Mesothelial cell of epicardium (in vitro differentiated cells): ENCODE measurements at regions not wholly inside any gene's neighbourhood (a gene's known extent, or its start where the extent isn't known, plus 50 kb on each side); places are given as distances from the start of the nearest gene placed in this dataset.

ENCODE experiments used
- DNase-seq, 2 experiments: peaks; one replicate each; pipeline ENCODE4 v3.0.0; 2021; ENCODE audit warnings: low spot score in 2 of 2; ENCODE audit not compliant: unreplicated experiment in 2 of 2
- H3K27ac Mint-ChIP-seq: 2 replicates; pipeline ENCODE4 v1.8.0; 2021; ENCODE audit warnings: mixed read lengths
- H3K27me3 Mint-ChIP-seq: 2 replicates; pipeline ENCODE4 v1.8.0; 2021; ENCODE audit warnings: low read depth, mixed read lengths
- H3K36me3 Mint-ChIP-seq: 2 replicates; pipeline ENCODE4 v1.8.0; 2021; ENCODE audit warnings: mixed read lengths
- H3K4me1 Mint-ChIP-seq: 2 replicates; pipeline ENCODE4 v1.8.0; 2021; ENCODE audit warnings: mixed read lengths
- H3K4me3 Mint-ChIP-seq: 2 replicates; pipeline ENCODE4 v1.8.0; 2021; ENCODE audit warnings: mild to moderate bottlenecking, moderate library complexity, mixed read lengths
- H3K9me3 Mint-ChIP-seq: 2 replicates; pipeline ENCODE4 v1.8.0; 2021; ENCODE audit warnings: mixed read lengths
- TF ChIP-seq, protein P1 (sequence below): fragments of 200-600 bp; sonication (generic); IDR thresholded peaks from one replicate; pipeline ENCODE4 v1.5.0; 2021; ENCODE audit warnings: antibody characterized with exemption; ENCODE audit not compliant: unreplicated experiment

DNA sequence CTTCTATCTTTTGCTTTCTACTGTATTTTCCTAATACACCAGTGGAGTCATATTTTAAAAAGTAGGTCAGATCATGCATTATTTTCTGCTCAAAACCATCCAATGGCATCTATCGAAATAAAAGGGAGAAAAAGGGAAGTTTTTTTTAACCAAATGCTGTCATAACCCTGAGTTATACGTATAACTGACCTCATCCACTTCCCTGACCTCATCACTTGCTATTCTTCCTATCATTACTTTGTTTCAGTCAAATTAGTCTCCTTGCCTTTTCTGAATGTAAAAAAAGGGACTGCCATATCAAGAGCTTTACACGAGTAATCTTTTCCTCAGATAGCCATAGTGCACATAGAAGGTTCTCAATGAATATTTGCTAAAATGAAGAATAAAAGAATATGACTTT, 1383.6 kb downstream of the ZPLD1 start:
- Mint-ChIP-seq H3K27ac (no peak overlapping the region), H3K9me3 (no peaks in the 10 kb centered on the region), H3K4me1 (peaks cover 3% of the 10 kb centered on the region), H3K27me3 (no peaks in the 10 kb centered on the region), H3K4me3 (no peak overlapping the region), H3K36me3 (no peaks in the 10 kb centered on the region)
- TF ChIP-seq, protein P1, sequence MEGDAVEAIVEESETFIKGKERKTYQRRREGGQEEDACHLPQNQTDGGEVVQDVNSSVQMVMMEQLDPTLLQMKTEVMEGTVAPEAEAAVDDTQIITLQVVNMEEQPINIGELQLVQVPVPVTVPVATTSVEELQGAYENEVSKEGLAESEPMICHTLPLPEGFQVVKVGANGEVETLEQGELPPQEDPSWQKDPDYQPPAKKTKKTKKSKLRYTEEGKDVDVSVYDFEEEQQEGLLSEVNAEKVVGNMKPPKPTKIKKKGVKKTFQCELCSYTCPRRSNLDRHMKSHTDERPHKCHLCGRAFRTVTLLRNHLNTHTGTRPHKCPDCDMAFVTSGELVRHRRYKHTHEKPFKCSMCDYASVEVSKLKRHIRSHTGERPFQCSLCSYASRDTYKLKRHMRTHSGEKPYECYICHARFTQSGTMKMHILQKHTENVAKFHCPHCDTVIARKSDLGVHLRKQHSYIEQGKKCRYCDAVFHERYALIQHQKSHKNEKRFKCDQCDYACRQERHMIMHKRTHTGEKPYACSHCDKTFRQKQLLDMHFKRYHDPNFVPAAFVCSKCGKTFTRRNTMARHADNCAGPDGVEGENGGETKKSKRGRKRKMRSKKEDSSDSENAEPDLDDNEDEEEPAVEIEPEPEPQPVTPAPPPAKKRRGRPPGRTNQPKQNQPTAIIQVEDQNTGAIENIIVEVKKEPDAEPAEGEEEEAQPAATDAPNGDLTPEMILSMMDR, result no peak
- no peak for DNase-seq

DNA sequence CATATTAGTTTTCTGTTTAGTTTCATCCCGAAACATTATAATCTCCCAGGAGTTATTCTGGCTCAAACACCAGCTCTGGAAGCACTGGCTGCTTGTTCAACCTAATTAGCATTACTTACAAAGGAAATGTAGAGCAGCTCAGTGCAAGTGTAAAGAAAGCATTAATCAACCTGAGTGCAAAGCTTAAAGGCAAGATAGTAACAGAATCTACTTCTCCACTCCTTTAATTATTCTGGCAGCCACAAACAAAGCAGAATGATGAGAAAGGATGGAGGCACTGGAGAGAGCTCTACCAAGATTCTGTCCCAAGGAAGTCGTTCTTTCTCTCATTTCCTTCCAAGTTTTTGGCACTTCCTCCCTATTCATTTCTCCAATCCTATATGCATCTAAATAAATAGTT, 1384.0 kb downstream of the ZPLD1 start:
- TF ChIP-seq, protein P1, result no peak
- Mint-ChIP-seq H3K36me3 (no peaks in the 10 kb centered on the region), H3K27ac (no peak overlapping the region), H3K9me3 (no peaks in the 10 kb centered on the region), H3K4me3 (no peak overlapping the region), H3K4me1 (peaks cover 3% of the 10 kb centered on the region), H3K27me3 (no peaks in the 10 kb centered on the region)
- no peak for DNase-seq

DNA sequence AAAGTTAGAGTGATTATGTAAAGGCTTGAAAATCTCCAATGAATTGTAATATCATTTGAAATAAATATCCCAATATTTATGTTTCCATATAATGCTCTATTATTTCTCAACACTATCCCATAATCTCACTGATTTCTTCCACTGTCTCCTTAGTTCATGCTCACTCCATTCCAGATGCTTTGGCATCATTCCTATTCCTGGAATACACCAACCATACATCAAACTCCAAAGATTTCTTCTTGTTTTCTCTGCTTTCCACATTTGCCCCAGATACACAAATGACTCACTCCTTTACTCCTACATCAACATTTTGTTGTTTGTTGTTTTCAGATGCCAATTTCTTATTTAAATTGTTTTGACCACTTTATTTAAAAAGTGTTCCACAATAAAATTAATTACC, 1390.8 kb downstream of the ZPLD1 start:
- Mint-ChIP-seq H3K4me3 (no peak overlapping the region), H3K27ac (no peak overlapping the region), H3K36me3 (no peaks in the 10 kb centered on the region), H3K9me3 (peaks cover 30% of the 10 kb centered on the region), H3K4me1 (peaks cover 6% of the 10 kb centered on the region), H3K27me3 (no peaks in the 10 kb centered on the region)
- DNase-seq, result no peak
- TF ChIP-seq, protein P1, result no peak

DNA sequence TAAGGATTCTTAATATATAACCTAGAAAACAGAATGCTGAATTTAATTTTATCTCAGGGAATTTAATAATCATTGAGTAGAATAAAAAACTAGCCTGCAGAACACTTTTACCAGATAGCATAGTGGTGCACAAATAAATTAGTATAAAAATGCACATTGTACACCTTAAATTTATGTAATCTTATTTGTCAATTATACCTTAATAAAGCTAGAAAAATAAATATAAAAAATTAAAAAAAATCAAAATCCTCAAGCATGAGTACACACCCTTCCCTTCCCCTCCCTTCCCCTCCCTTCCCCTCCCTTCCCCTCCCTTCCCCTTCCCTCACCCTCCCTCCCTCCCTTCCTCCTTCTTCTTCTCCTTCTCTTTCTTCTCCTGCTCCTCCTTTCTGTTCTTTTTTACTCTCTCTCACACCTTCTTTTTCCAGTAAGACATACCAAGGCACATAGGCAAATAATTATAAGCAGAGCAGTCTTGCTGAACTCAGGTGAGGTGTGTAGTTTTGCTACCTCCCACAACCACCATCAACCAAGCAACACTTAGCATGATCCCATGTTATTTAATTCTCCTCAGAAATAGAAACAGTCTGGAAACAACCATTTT, 1395.0 kb downstream of the ZPLD1 start:
- TF ChIP-seq, protein P1, result no peak
- no peak overlapping the region for H3K4me3 Mint-ChIP-seq
- no peaks in the 10 kb centered on the region for H3K36me3 Mint-ChIP-seq
- H3K4me1 Mint-ChIP-seq, result no peaks in the 10 kb centered on the region
- no peak for DNase-seq
- no peaks in the 10 kb centered on the region for H3K27me3 Mint-ChIP-seq
- peaks cover 30% of the 10 kb centered on the region for H3K9me3 Mint-ChIP-seq
- H3K27ac Mint-ChIP-seq, result no peak overlapping the region

DNA sequence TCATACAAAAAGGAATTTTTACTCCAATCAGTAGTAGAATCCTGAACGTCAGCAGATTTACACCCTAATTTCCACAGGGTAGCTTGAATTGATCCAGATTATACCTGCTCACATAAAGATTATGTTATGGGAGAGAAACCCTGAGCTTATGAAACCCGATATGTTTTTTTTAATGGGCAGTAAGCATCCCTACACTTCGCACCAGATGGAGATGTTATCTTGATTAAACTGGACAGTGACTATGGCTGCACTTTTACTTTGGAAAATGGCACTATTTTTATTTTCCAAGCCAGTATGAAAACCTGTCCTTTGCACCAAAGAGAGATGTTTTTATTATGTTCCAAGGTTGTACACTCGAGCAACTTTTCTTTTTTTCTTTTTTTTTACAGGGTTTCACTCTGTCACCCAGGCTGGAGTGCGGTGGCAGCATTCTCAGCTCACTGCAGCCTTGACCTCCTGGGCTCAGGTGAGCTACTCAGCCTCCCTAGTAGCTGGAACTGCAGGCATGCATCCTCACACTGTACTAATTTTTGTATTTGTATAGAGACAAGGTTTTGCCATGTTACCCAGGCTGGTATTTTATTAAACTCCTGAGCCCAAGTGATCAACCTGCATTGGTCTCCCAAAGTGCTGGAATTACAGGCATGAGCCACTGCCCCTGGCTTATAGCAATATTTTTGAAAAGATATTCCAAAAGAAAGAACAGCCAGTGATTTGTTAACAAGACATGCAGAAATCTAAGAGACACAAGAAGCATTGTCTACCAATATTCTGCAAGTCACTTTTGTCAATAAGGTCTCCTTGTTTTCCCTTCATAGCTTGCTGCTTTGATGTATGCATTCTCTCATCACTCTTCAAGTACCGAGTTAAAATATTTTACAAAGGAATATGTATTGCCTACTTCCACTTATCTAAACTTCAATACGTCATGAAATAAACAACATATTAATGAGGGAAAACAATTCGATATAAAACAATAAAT, 1412.6 kb downstream of the ZPLD1 start:
- H3K27me3 Mint-ChIP-seq, result no peaks in the 10 kb centered on the region
- TF ChIP-seq, protein P1, result no peak
- H3K9me3 Mint-ChIP-seq, result no peaks in the 10 kb centered on the region
- peaks cover 3% of the 10 kb centered on the region for H3K4me1 Mint-ChIP-seq
- H3K4me3 Mint-ChIP-seq, result no peak overlapping the region
- no peak for DNase-seq
- H3K27ac Mint-ChIP-seq, result no peak overlapping the region
- H3K36me3 Mint-ChIP-seq, result no peaks in the 10 kb centered on the region
